HG03064 (cell line): ENCODE measurements at regions not wholly inside any gene's neighbourhood (a gene's known extent, or its start where the extent isn't known, plus 50 kb on each side); places are given as distances from the start of the nearest gene placed in this dataset.
"Not testable (repeated sequence)": the region's sequence is repeated elsewhere in the genome, so short reads cannot be mapped to it uniquely, and the experiment has no call there.

ENCODE experiments used
- ATAC-seq: cut with Tn5 transposase; IDR thresholded peaks from one replicate; pipeline ENCODE4 v1.9.1; 2021; ENCODE audit warnings: low read depth; ENCODE audit not compliant: unreplicated experiment

DNA sequence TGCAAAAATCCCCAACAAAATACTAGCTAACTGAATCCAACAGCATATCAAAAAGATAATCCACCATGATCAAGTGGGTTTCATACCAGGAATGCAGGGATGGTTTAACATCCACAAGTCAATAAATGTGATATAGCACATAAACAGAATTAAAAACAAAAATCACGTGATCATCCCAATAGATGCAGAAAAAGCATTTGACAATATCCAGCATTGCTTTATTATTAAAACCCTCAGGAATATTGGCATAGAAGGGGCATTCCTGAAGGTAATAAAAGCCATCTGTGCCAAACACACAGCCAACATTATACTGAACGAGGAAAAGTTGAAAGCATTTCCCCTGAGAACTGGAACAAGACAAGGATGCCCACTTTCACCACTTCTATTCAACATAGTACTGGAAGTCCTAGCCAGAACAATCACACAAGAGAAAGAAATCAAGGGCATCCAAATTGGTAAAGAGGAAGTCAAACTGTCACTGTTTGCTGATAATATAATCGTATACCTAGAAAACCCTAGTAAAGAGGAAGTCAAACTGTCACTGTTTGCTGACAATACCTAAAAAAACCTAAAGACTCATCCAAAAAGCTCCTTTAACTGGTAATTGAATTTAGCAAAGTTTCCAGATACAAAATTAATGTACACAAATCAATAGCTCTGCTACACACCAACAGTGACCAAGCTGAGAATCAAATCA is 109.8 kb downstream of the RNASET2 start:
- not testable (repeated sequence) for ATAC-seq

DNA sequence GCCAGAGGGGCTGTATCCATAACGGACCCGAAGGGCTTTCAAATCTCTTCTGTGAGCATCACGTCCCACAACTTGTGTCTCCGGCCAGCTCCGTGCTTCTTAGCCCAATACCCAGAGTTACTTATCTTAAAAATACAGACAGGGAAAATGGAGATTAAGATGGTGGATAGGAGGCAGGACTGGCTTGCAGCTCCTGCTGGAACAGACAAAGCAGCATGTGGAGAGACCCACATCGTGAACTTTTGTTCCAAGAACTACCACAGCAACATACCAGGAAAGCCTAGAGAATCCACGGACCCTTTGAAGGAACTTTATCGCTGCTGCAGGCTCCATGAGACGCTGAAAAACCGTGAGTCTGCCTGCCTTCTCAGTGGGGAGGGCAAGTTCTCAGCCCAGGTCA is 113.7 kb downstream of the RNASET2 start:
- no peak for ATAC-seq

DNA sequence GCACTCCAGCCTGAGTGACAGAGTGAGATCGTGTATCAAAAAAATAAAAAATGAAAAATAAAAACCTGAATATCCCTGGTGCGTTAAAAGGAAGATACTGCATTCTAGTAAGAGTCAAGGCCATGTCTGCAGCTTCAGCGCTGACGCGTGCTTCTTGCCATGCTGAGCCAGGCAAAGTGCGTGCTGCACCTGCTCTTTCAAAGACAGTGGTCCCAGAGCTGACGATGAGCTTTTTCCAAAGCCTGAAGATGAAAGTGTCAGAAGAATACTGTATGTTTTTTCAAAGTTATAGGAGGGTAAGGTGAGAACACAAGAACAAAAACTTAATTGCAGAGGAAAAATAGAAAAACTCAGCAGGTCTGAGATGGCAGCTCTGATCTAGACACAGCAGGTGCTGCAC is 115.1 kb downstream of the RNASET2 start:
- no peak for ATAC-seq

DNA sequence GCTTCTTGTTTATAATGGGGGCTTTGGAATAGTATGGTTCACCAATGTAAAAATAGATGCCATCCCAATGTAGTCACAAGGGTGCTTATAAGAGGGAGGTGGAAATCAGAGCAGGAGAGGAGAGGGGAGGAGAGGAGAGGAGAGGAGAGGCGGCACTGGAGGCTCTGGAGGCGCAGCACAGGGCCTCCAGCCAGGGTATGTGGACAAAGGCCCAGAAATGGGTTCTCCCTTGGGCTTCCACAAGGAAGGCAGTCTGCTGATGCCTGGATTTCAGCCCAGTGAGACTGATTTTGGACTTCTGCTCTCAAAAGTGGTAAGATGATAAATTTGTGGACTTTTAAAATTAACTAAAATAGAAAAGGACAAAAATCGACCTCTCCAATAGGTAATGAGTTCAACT is 116.8 kb downstream of the RNASET2 start:
- ATAC-seq = no peak

DNA sequence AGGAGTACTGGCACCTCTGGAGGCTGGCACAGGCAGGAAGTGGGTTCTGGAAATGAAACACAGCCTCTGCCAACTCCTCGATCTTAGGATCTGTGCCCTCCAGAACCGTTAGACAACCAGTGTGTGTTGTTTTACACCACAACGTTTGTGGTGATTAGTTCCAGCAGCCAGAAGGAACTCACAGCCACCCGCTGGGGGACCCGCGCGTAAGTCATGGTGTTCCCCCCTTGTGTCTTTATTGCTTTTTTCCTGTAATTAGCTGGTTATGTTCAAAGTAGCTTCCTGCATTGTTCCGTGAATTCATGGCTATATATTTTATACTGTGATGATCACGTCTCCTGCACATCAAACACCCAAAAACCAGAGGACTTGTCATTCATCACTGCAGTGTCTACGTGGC is 117.4 kb downstream of the RNASET2 start:
- no peak for ATAC-seq

DNA sequence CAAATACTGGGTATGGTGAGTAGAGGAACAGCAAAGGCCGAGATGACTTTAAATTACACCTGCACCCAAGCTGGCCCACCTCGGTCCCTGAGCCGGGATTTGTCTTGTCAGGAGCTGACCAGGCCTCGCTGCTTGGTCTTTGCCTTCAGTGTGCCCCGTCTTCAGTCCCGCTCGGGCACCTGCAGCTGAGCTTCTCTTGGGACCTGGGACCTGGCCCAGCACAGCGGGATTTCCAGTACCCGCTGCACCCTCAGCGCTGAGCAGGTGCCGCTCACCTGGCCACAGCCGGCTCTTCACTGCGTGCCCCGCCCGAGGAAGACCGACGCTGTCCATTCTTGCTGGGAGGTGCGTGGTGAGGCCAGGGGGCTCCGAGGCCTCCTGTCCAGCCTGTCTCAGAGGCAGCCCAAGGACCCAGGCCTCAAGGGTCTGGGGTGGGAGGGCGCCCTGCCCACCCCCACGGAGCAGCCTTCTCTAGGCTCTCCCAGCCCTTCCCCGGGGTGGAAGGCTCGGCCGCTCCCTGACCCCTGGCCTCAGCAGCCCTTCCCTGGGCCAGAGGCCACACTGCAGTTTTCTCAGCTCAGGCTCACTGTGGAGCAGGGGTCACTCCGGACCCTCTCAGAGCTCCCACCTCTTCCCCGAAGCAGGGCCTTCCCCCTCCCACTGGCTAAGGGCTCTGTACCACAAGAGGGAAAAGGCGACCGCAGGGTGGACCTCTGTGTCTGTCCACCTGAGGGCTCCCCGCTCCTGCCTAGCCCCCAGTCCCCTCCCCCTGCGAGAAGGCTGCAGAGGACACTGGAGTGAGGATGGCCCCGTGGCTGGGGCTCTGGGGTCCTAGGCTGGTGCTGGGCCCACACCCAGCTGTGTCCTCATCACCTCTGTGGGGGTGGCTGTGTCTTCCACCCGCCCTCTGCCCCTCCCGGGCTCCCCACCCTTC is 119.3 kb downstream of the RNASET2 start:
- ATAC-seq = no peak

DNA sequence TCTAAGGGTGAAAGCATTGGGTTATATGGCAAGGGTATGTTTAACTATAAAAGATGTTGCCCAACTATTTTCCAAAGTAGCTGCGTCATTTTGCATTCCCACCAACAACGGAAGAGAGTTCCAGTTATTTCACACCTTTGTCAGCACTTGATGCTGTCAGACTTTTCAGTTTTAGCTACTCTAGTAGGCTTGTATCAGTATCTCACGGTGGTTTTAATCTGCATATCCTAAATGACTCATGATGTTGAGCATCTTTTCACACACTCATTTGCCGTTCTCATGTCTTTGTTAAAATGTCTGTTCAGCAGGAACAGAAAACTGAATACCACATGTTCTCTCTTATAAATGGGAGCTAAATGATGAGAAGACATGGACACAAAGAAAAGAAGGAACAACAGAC is 122.3 kb downstream of the RNASET2 start:
- ATAC-seq = no peak

DNA sequence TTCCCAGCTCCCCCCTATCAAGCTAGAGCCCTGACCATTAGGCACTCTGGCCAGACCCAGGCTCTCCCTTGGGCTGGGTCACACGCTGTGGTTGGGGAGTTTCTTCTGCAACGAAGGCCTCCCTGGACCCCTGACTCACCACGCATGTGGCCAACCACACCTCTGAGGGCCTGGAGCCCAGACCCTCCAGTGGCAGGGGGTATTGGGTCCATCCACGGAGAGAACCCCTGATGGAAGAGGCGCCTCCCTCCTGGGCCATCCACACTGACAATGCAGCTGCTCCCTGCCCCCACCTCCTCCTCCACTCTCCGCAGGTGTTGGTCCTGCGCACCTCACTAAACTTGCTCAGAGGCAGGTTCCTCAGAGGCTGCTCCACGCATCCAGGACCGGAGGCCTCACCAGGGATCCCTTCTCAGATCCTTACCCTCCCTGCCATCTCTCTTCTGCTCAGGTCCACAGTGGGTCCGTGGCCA is 125.4 kb downstream of the RNASET2 start:
- no peak for ATAC-seq

DNA sequence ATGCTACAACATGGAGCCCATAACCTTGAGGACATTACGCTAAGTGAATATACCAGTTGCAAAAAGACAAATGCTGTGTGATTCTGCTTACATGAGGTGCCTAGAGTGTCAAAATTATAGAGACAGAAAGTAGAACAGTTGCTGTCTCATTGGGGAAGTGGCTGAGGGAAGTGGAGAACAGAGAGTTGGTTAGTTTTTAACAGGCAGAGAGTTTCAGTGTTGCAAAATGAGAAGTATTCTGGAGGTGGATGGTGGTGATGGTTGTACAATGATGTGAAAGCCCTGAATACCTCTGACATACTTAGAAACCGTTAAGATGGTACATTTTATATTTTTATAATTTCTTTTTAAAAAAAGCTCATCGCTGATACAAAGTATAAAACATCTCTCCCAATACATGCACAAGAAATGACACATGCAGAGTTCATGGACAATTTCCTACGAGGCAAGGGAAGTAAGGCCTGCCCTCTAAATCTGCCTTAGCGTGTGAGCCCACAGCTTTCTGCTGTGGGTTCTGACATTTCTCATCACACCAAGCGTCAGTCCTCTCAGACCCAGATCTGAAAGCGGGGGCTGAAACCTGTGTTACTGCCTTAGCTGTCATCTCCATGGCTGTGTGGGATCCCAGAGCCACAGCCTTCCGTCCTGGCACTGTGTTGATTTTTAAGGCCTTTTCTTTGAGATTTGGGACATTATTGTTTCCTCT is 126.0 kb downstream of the RNASET2 start:
- ATAC-seq = peak; percentile 92

DNA sequence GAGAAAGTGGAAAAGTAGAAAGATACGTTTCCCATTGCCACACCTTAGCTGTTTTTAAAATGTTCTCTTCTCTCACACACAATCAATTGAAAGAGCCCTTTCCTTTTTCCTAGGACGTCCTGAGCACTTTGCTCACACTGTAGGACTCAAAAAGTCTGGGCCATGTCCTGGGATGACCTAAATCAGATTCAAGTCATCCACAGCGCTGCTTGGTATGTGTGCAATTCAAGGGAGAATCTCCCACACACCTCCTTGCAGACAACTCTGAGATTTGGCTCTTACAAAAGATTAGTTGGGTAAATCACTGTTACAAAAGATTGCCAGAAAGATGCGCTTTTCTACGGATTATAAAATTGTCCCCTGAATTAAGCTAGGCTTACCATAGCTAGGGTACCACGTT is 130.1 kb downstream of the RNASET2 start:
- no peak for ATAC-seq

DNA sequence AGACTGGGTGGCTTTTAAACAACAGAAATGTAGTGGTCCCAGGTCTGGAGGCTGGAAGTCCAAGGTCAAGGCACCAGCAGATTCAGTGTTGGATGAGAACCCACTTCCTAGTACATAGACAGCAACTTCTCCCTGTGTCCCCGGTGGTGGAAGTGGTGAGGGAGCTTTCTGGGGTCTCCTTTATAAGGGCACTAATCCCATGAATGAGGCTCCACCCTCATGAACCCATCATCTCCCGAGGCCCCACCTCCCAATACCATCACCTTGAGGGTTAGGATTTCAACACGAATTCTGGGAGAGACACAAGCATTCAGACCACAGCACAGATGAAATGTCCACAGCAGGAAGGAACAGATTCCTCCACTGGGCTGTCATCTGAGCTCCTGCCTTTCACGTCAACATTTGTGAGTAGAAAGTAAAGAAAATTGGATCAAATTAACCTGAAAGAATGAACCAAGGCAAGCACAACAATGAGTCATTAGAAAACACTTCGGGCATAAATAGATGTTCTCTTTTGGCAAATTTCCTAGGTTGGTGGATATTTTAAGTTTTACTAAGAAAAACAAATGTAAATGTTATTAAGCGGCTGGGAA is 130.7 kb downstream of the RNASET2 start:
- ATAC-seq = no peak

DNA sequence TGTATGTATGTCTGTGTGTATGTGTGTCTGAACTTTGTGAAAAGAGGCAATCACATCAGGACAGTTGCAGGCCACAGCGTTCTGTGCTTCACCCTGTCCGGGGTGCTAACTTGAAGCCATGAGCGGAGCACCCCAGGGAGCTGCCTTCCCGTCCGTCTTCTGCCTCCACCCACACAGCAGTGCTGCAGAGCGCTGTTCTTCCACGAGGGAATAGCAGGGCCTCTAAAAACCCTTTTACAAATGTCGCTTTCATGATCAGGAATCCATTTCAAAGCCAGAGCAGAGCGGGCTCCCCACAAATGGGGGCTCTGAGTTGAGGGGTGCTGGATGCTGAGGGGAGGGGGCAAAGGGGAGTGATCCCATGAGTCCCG is 131.5 kb downstream of the RNASET2 start:
- no peak for ATAC-seq

DNA sequence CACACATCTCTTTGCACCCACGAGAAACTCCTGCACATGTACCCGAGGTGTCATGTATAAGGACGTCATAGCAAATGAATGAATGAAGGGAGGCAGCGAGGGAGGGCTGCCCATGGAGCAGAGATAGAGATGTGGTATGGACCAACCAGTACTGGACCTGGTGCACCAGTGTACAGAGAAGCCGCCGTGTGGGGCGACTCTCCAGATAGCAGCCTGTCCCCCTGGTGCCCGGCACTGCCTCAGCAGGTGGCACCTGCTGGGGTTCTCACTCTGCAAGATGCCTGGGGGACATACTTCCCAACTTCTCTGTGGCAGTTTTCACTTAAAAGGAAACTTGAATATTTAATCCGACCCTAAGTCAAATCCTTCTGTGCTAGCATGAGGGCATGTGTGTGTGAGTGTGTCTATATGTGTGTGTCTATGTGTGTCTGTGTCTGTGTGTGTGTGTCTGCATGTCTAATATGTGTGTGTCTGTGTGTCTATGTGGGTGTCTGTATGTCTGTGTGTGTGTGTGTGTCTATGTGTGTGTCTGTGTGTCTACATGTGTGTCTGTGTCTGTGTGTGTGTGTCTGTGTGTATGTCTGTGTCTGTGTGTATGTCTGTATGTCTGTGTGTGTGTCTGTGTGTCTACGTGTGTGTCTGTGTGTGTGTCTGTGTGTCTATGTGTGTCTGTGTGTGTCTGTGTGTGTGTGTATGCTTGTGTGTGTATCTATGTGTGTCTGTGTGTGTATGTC is 132.0 kb downstream of the RNASET2 start:
- ATAC-seq = no peak

DNA sequence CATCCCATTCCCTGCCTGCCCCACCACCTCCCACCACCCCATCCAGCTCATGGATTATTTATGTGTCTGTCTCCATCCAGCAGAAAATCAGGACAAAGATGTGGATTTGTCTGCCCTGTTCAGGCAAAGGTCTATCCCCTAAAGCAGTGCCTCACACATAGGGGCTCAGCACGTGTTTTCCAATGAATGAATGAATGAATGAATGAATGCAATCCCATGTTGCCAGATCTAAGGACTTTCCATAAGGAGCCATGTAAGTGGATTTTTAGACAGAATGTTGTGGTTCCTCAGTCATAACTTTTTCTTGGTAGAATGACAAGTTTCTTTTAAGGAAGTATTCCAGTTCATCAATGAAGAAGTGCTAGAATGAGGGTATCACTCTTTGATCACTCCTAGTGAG is 133.7 kb downstream of the RNASET2 start:
- no peak for ATAC-seq

DNA sequence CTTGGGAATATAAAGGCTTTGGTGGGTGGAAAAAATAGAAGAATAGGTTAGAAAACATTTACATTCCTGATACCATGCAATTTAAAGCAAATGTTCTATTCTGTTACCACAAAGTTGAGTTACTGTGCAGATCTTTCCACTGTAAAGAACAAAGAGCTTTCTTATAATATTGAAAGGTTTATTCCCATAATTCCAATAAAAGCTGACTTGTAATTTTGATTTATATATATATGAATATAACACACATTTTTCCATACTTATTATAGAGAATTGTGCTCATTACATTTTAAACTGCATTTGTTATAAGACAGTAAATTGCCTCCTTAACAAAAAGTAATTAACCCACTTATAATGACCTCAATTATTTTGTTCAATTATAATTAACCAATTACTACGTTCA is 135.9 kb downstream of the RNASET2 start:
- no peak for ATAC-seq

DNA sequence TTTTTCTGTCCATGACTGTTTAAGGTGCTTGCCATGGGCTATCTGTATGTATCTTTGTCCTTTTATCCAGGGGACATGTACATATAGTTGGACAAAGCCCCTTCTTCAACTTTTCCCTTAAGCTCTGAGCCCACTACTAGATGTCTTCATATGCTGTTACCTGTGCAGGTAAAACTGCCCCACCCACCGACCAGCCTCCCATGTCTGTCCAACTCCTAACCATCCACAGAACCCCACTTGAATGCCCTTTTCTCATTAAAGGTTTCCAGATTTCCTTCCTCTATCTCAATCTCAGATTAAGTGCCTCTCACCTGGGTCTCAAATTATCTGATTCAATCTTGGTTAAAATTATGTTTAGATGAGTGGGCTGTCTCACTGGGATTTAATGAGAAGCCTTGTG is 136.3 kb downstream of the RNASET2 start:
- ATAC-seq = no peak

DNA sequence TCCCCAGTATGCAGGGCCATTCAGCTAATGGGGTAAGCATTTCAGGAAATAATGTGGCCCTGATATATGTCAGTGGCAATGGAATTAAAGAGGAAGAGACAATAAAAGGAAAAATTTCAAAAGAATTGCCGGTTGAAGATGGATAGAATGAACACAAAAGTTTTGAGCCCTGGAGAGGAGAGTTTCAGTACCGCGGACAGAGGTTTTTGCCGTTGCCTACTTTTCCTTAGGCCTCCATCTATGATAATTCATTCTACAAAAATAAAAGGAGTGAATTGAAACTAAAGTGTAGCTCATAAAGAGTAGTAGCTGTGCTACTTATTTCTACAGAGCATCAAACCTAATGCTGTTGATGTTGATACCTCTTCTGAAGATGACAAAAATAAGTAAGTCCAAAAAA is 140.7 kb downstream of the RNASET2 start:
- ATAC-seq = no peak

DNA sequence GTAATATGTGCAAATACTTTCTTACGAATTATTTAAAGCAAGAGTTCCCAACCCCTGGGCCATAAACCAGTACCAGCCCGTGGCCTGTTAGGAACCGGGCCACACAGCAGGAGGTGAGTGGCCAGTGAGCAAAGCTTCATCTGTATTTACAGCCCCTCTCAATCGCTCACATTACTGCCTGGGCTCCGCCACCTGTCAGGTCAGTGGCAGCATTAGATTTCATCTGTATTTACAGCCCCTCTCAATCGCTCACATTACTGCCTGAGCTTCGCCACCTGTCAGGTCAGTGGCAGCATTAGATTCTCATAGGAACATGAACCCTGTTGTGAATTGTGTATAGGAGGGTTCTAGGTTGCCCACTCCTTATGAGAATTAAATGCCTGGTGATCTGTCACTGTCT is 142.0 kb downstream of the RNASET2 start:
- ATAC-seq = no peak

DNA sequence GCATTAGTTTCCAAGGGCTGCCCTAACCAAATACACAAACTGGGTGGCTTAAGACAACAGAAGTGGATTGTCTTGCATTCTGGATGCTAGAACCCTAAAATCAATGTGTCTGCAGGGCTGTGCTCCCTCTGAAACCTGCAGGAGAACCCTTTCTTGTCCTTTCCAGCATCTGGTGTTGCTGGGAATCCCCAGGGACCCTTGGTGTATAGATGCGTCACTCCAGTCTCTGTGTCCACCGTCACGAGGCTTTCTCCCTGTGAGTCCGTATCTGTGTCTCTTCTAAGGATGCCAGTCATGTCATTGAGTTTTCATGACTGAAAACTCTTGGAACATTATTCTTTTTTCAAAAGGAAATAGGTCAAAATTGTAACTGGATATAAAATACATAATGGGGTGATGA is 142.9 kb downstream of the RNASET2 start:
- no peak for ATAC-seq

DNA sequence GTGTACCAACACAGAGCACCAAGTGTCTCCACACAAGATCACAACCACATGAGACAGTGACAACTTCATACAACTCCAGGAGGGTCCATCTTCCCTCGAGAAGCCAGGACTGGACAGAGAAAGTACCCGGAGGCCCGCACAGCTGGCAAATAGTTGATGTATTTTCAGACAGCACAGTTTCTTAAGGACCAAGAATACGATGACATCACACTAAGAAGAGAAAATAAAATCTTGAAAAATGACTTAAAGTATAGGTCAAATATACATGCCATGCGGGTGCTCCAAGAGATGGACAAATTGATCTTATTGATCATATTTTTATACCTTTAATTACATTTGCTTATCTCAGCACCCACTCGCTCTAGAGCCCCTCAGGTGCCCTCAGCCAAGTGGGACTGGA is 145.5 kb downstream of the RNASET2 start:
- no peak for ATAC-seq
